Vagina (tissue), 2 donors: ENCODE measurements at regions not wholly inside any gene's neighbourhood (a gene's known extent, or its start where the extent isn't known, plus 50 kb on each side); places are given as distances from the start of the nearest gene placed in this dataset.

Experiments
- CTCF ChIP-seq, 3 experiments: fragments of 450-650 bp in 2 of 3; fragments of 200-600 bp in 1 of 3; sonication (generic) in 1 of 3; IDR thresholded peaks; one replicate each; pipeline ENCODE4 v1.5.1; 2017 to 2019; ENCODE audit warnings: antibody characterized with exemption in 3 of 3, mild to moderate bottlenecking in 2 of 3, moderate library complexity in 2 of 3
- POLR2A ChIP-seq, 2 donors: fragments of 450-650 bp; IDR thresholded peaks; one replicate each; pipeline ENCODE4 v1.6.1; 2017; ENCODE audit warnings: antibody characterized with exemption in 2 of 2, mild to moderate bottlenecking in 2 of 2, moderate library complexity in 2 of 2
- POLR2AphosphoS5 ChIP-seq, 2 donors: sonication (generic); formaldehyde crosslinking; IDR thresholded peaks; one replicate each; pipeline ENCODE4 v1.9.0; 2017; ENCODE audit warnings: antibody characterized with exemption in 2 of 2, mild to moderate bottlenecking in 2 of 2, low read depth in 1 of 2; ENCODE audit not compliant: insufficient read depth in 1 of 2

GRCh38 chr7:19464241-19464640 is 244.6 kb downstream of the POLR1F start:
- no peak for TF ChIP-seq CTCF (IDR thresholded peaks at IDR 0.05)
- no peak for TF ChIP-seq POLR2A (IDR thresholded peaks at IDR 0.05)
- TF ChIP-seq POLR2AphosphoS5 (IDR thresholded peaks at IDR 0.05; ENCODE audit: insufficient read depth in 1 of 2, low read depth in 1 of 2), result no peak
